ENCODE measurements at regions not wholly inside any gene's neighbourhood (a gene's known extent, or its start where the extent isn't known, plus 50 kb on each side); places are given as distances from the start of the nearest gene placed in this dataset.

- no peaks in the 10 kb centered on the region for H3K79me2 ChIP-seq (ENCODE audit: control insufficient read depth, insufficient read depth, low read length)
- H4K20me1 ChIP-seq (replicated peaks; ENCODE audit: control insufficient read depth, extremely low read depth, insufficient read depth, low read length) = no peaks in the 10 kb centered on the region
- no peaks in the 10 kb centered on the region for H3K27me3 ChIP-seq (ENCODE audit: control insufficient read depth in 2 of 2, insufficient read depth in 2 of 2, low read length in 2 of 2)
- H3K27ac ChIP-seq (ENCODE audit: insufficient read depth, low read depth, low read length) = no peak overlapping the region
- no peaks in the 10 kb centered on the region for H3K9me3 ChIP-seq (replicated peaks; ENCODE audit: control insufficient read depth, insufficient read depth, low read length)
- dilution Hi-C loops (cut with MboI; ENCODE audit: extremely low pct_ligation_motif_present, low sequenced_read_pairs) (no loop called here), intact Hi-C loops (cut with micrococcal nuclease) (no loop called here)
- no peak overlapping the region for H3K9ac ChIP-seq (replicated peaks; ENCODE audit: extremely low read depth, insufficient read depth, low read length)
- FAIRE-seq = peak; percentile 4
- peak; percentile 5 to 23 for TF ChIP-seq CTCF (IDR thresholded peaks at IDR 0.05; ENCODE audit: extremely low read depth in 1 of 2, insufficient read depth in 1 of 2, low read depth in 1 of 2, low read length in 2 of 2)
- TF ChIP-seq MYC (IDR thresholded peaks at IDR 0.05; ENCODE audit: low read depth, low read length) = no peak
- no peaks in the 10 kb centered on the region for H3K4me1 ChIP-seq (ENCODE audit: control insufficient read depth, extremely low read depth, insufficient read depth, low read length)
- H3K4me3 ChIP-seq (replicated peaks in 1 of 3; ENCODE audit: insufficient read depth in 1 of 3, low read depth in 1 of 3, low read length in 3 of 3) = no peak overlapping the region
- peak; percentile 13 for DNase-seq (ENCODE audit: low read depth, low spot score)
- H3K4me2 ChIP-seq (ENCODE audit: insufficient read depth, low read length) = no peak overlapping the region
- no peaks in the 10 kb centered on the region for H3K9me1 ChIP-seq (replicated peaks; ENCODE audit: control insufficient read depth, extremely low read depth, insufficient read depth, low read length)
- ChIA-PET CTCF (interaction anchor here (1.0 kb wide), 1 partner anchor 1093 kb away, joined by 4 read pairs; no protein-coding TSS in a partner anchor), POLR2A (no interaction called here)
- H3K36me3 ChIP-seq (ENCODE audit: control insufficient read depth in 2 of 2, extremely low read depth in 1 of 2, insufficient read depth in 2 of 2, low read length in 2 of 2) = no peaks in the 10 kb centered on the region
- no TSS peak for BruUV-seq (replicated peaks)
- H2AFZ ChIP-seq (ENCODE audit: low read depth, low read length) = no peak overlapping the region
These were observed 1167.6 kb downstream of the JRKL start for GRCh38 chr11:97557399-97557798.

GRCh38 chr11:97567801-97568200 lies 1178.0 kb downstream of the JRKL start:
- DNase-seq (ENCODE audit: low read depth, low spot score) = no peak
- no peak for FAIRE-seq

More at GRCh38 chr11:97567801-97568200, 1178.0 kb downstream of the JRKL start:
- Histone ChIP-seq H2AFZ (ENCODE audit: low read depth, low read length) (no peak overlapping the region), H3K27me3 (ENCODE audit: control insufficient read depth in 2 of 2, insufficient read depth in 2 of 2, low read length in 2 of 2) (no peaks in the 10 kb centered on the region), H3K4me2 (ENCODE audit: insufficient read depth, low read length) (no peak overlapping the region), H4K20me1 (replicated peaks; ENCODE audit: control insufficient read depth, extremely low read depth, insufficient read depth, low read length) (no peaks in the 10 kb centered on the region), H3K79me2 (ENCODE audit: control insufficient read depth, insufficient read depth, low read length) (no peaks in the 10 kb centered on the region), H3K9ac (replicated peaks; ENCODE audit: extremely low read depth, insufficient read depth, low read length) (no peak overlapping the region), H3K4me1 (ENCODE audit: control insufficient read depth, extremely low read depth, insufficient read depth, low read length) (no peaks in the 10 kb centered on the region), H3K36me3 (ENCODE audit: control insufficient read depth in 2 of 2, extremely low read depth in 1 of 2, insufficient read depth in 2 of 2, low read length in 2 of 2) (no peaks in the 10 kb centered on the region), H3K9me1 (replicated peaks; ENCODE audit: control insufficient read depth, extremely low read depth, insufficient read depth, low read length) (no peaks in the 10 kb centered on the region), H3K9me3 (replicated peaks; ENCODE audit: control insufficient read depth, insufficient read depth, low read length) (no peaks in the 10 kb centered on the region), H3K4me3 (replicated peaks in 1 of 3; ENCODE audit: insufficient read depth in 1 of 3, low read depth in 1 of 3, low read length in 3 of 3) (no peak overlapping the region), H3K27ac (ENCODE audit: insufficient read depth, low read depth, low read length) (no peak overlapping the region)
- TF ChIP-seq POLR2AphosphoS5 (IDR thresholded peaks at IDR 0.05; ENCODE audit: insufficient read depth, low read depth, low read length) (no peak), FOS (IDR thresholded peaks at IDR 0.05; ENCODE audit: borderline replicate concordance, insufficient read depth, low read length) (peak; percentile 41)
- intact Hi-C loops (cut with micrococcal nuclease) (no loop called here), dilution Hi-C loops (cut with MboI; ENCODE audit: extremely low pct_ligation_motif_present, low sequenced_read_pairs) (no loop called here)
- ChIA-PET CTCF (no interaction called here), POLR2A (no interaction called here)
- no TSS peak for BruUV-seq (replicated peaks)

Data from endothelial cell of umbilical vein (primary cell).